ENCODE measurements at regions not wholly inside any gene's neighbourhood (a gene's known extent, or its start where the extent isn't known, plus 50 kb on each side); places are given as distances from the start of the nearest gene placed in this dataset.
"Not testable (repeated sequence)": the region's sequence is repeated elsewhere in the genome, so short reads cannot be mapped to it uniquely, and the experiment has no call there.

DNA sequence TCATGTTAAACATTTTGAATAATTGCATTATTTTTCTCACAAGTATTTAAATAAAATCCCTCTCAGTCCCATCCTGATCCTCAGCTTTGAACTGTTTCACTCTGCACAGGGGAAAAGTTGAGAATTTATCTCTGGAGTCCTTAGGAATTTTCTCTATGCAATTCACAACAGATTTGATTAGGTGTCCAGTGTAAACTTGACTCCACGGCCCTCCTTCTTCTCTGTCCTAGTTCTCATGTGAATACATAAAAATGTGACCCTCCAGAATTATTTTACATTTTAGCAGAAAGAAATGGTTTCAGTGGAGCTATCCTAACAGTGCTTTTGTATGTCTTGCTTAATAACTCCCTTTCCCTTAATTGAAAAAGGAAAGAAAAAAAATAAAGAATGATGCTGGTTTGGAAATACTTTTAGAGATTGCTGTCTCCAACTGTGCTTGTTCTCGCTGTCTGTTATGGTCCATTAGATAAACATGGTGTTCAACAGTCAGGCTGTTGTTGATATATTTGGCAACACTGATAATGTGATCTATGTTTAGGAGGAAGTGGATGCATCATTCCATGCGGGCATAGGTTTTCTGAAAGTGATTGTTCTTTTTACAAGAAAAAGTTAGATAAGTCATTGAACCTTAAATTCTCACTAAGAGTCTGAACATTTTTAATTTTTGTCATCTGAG lies 599.4 kb upstream of the CITED2 start:
- Histone ChIP-seq H3K27ac (ENCODE audit: low read depth, low read length) (no peak overlapping the region), H3K4me1 (ENCODE audit: control insufficient read depth, insufficient read depth, low read length) (peaks cover 6% of the 10 kb centered on the region), H3K27me3 (ENCODE audit: control insufficient read depth, insufficient read depth, low read length) (no peaks in the 10 kb centered on the region), H3K9ac (ENCODE audit: low read length) (no peak overlapping the region), H3K4me3 (ENCODE audit: low read length) (no peak overlapping the region), H3K36me3 (ENCODE audit: control insufficient read depth, insufficient read depth, low read length) (no peaks in the 10 kb centered on the region)

DNA sequence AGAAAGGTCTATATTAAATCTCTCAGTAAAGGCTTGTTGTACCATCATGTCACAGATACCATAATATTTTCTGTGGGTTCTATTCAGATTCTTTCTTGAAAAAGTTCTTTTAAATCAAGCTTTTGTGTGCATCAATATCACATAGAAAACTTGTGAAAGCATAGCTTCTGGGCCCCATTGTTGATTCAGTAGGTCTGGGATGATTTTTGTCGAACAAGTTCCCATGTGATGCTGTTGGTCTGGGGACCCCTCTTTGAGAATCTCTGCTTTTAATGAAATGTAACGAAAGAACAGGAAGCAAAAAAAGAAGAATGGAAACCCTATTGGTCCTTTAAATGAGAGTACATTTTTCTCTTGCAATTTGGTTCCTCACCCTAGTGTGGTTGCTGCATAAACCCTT lies 597.7 kb upstream of the CITED2 start:
- Histone ChIP-seq H3K4me3 (ENCODE audit: low read length) (no peak overlapping the region), H3K27me3 (ENCODE audit: control insufficient read depth, insufficient read depth, low read length) (no peaks in the 10 kb centered on the region), H3K36me3 (ENCODE audit: control insufficient read depth, insufficient read depth, low read length) (no peaks in the 10 kb centered on the region), H3K9ac (ENCODE audit: low read length) (no peak overlapping the region), H3K4me1 (ENCODE audit: control insufficient read depth, insufficient read depth, low read length) (peaks cover 6% of the 10 kb centered on the region), H3K27ac (ENCODE audit: low read depth, low read length) (no peak overlapping the region)

DNA sequence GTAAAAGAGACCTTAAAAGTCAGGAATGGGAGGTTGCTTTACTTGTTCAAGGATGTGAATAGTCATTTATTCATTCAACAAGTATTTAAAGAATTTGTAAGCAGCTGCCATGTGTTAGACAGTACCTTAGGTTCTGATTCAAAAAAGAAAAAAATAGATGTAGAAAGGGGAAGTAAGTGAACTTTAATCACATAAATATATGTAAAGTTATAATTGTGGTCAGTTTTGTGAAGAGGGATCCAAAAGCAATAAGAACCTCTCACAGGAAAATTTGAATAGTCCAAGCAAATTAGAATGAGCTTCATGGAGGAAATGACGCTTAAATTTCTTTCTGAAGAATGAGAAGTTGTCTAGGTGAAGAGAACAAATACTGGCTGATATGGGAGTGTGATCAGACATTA lies 596.1 kb upstream of the CITED2 start:
- Histone ChIP-seq H3K4me3 (ENCODE audit: low read length) (no peak overlapping the region), H3K36me3 (ENCODE audit: control insufficient read depth, insufficient read depth, low read length) (no peaks in the 10 kb centered on the region), H3K27me3 (ENCODE audit: control insufficient read depth, insufficient read depth, low read length) (no peaks in the 10 kb centered on the region), H3K27ac (ENCODE audit: low read depth, low read length) (no peak overlapping the region), H3K9ac (ENCODE audit: low read length) (no peak overlapping the region), H3K4me1 (ENCODE audit: control insufficient read depth, insufficient read depth, low read length) (peaks cover 12% of the 10 kb centered on the region)

DNA sequence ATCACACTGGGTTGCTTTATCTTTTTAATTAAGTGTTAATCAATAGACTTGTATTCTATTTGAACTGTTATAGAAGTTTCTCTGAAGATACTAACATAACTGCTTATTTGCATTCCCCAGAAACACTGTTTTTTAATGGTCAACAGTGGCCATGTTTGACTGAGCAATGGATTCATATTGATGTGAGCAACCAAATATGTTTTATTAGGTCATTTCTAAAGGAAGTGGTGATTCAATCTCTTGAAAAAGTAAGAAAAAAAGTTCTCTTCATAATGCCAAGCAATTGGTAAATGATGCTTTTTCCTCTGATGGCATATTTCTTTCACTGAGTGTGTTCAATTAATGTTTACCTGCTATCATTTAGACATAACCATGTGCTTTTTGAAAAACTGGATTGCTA lies 593.0 kb upstream of the CITED2 start:
- Histone ChIP-seq H3K27me3 (ENCODE audit: control insufficient read depth, insufficient read depth, low read length) (no peaks in the 10 kb centered on the region), H3K9ac (ENCODE audit: low read length) (no peak overlapping the region), H3K4me3 (ENCODE audit: low read length) (no peak overlapping the region), H3K36me3 (ENCODE audit: control insufficient read depth, insufficient read depth, low read length) (no peaks in the 10 kb centered on the region), H3K27ac (ENCODE audit: low read depth, low read length) (no peak overlapping the region), H3K4me1 (ENCODE audit: control insufficient read depth, insufficient read depth, low read length) (peaks cover 15% of the 10 kb centered on the region)

DNA sequence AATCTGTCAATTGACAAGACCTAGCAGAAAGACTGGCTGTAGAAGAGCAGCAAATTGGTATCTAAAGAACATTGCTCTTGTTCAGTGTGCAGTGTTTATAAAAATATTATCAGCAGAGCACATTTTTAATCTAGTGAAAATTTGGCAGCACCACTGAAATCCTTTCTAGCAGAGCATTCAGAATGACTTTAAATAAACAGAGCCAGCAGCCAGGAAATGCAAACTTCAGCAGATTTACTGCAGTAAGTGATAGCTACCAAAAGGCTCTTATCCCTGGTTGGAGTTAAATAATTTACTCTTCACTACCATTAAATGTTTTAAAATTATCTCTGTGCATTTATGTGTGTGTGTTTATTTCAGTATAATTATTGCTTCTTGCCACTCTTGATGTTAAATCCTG lies 590.9 kb upstream of the CITED2 start:
- Histone ChIP-seq H3K9ac (ENCODE audit: low read length) (no peak overlapping the region), H3K36me3 (ENCODE audit: control insufficient read depth, insufficient read depth, low read length) (no peaks in the 10 kb centered on the region), H3K27me3 (ENCODE audit: control insufficient read depth, insufficient read depth, low read length) (no peaks in the 10 kb centered on the region), H3K4me3 (ENCODE audit: low read length) (no peak overlapping the region), H3K4me1 (ENCODE audit: control insufficient read depth, insufficient read depth, low read length) (peaks cover 18% of the 10 kb centered on the region), H3K27ac (ENCODE audit: low read depth, low read length) (no peak overlapping the region)

DNA sequence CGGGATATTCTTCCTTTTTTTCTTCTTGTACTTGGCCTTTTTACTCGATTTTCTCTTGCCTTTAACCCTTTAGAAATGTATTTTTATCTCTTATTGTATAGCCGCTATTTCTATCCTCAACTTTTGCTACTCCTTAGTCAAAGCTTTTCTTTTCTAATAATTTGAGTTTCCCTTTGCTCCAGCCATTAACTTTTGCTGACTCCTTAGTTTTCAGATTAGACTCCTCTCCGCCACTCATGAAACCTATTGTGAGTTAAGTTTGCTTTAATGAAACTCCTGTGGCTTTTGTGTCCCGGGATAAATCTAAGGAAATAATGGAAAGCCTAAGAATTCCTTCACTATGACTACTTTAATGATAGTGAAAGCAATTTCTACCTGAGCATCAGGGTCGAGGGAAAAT lies 590.3 kb upstream of the CITED2 start:
- Histone ChIP-seq H3K4me1 (ENCODE audit: control insufficient read depth, insufficient read depth, low read length) (peaks cover 18% of the 10 kb centered on the region), H3K27me3 (ENCODE audit: control insufficient read depth, insufficient read depth, low read length) (no peaks in the 10 kb centered on the region), H3K27ac (ENCODE audit: low read depth, low read length) (no peak overlapping the region), H3K9ac (ENCODE audit: low read length) (no peak overlapping the region), H3K4me3 (ENCODE audit: low read length) (no peak overlapping the region), H3K36me3 (ENCODE audit: control insufficient read depth, insufficient read depth, low read length) (no peaks in the 10 kb centered on the region)

DNA sequence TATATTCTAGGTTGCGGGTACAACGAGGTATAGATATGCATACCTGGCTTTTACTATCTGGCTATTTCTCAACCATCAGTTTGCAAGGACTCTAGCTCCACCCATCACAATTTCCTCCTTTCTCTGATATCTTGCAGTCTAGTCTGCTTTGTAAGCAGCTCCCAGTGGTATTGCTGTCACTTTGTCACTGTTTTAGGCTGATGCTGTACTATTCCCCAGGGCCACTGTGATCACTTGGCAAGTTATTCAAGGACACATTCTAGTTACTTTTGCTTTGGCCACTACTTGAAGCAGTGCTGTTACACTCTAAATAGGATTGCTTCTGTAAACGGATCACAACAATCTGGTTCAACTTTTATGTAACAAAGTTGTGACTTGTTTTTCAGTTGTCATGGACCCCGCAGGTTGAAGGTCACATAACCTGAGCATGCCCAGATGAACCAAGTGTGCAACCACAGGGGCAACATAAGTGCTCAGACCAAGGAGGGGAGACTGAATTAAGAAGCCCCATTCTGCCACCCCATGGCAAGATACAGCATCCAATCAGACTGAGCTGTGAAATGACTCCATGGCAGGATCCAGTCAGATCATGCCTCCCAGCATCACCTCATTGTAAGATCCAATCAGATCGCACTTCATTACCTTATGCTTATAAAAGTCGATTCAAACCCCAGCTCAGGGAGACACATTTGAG lies 588.4 kb upstream of the CITED2 start:
- Histone ChIP-seq H3K36me3 (ENCODE audit: control insufficient read depth, insufficient read depth, low read length) (no peaks in the 10 kb centered on the region), H3K4me3 (ENCODE audit: low read length) (no peak overlapping the region), H3K9ac (ENCODE audit: low read length) (no peak overlapping the region), H3K27me3 (ENCODE audit: control insufficient read depth, insufficient read depth, low read length) (no peaks in the 10 kb centered on the region), H3K27ac (ENCODE audit: low read depth, low read length) (no peak overlapping the region), H3K4me1 (ENCODE audit: control insufficient read depth, insufficient read depth, low read length) (peaks cover 18% of the 10 kb centered on the region)

DNA sequence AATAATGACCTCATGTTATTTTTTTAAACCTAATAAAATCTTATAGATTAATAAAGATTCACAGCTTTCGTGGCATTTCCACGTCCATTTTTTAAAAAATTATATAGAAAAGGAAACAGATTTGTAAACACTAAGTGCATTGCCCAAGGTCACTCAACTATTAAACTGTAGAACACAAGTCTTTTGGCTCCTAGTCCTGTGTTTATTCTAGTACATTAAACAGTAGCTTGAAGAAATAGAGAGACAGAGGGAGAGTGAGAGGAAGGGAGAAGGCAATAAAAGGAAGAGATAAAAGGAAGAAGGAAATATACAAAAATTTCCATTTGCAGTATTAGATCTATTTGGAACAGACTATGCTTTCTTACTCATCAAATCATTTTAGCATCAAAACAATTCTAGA lies 586.7 kb upstream of the CITED2 start:
- no peak overlapping the region for H3K27ac ChIP-seq (ENCODE audit: low read depth, low read length)

DNA sequence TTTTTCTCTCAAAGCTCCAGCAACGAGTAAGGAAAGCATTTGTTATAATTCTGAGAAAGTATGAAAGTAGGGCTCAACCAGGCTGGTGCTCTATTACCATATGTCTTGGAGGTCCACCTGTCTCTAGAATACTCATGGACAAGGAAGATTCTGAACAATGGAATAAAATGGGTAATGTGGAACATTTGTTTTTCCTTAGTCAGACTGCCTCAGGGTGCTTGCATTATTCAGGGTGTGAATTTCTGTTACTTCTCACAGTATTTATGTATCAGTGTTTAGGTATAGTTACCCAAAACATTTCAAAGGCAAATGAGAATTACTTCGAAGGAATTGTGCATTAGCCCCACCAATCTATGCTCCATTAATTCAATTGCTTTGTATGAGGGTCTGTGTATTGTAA lies 586.2 kb upstream of the CITED2 start:
- peaks cover 13% of the 10 kb centered on the region for H3K4me1 ChIP-seq (ENCODE audit: control insufficient read depth, insufficient read depth, low read length)
- no peaks in the 10 kb centered on the region for H3K36me3 ChIP-seq (ENCODE audit: control insufficient read depth, insufficient read depth, low read length)
- no peaks in the 10 kb centered on the region for H3K27me3 ChIP-seq (ENCODE audit: control insufficient read depth, insufficient read depth, low read length)
- no peak overlapping the region for H3K4me3 ChIP-seq (ENCODE audit: low read length)
- no peak overlapping the region for H3K27ac ChIP-seq (ENCODE audit: low read depth, low read length)
- H3K9ac ChIP-seq (ENCODE audit: low read length), result no peak overlapping the region

More for the DNA sequence above, 586.7 kb upstream of the CITED2 start:
- Histone ChIP-seq H3K9ac (ENCODE audit: low read length) (no peak overlapping the region), H3K27me3 (ENCODE audit: control insufficient read depth, insufficient read depth, low read length) (no peaks in the 10 kb centered on the region), H3K4me1 (ENCODE audit: control insufficient read depth, insufficient read depth, low read length) (peaks cover 16% of the 10 kb centered on the region), H3K36me3 (ENCODE audit: control insufficient read depth, insufficient read depth, low read length) (no peaks in the 10 kb centered on the region), H3K4me3 (ENCODE audit: low read length) (no peak overlapping the region)

DNA sequence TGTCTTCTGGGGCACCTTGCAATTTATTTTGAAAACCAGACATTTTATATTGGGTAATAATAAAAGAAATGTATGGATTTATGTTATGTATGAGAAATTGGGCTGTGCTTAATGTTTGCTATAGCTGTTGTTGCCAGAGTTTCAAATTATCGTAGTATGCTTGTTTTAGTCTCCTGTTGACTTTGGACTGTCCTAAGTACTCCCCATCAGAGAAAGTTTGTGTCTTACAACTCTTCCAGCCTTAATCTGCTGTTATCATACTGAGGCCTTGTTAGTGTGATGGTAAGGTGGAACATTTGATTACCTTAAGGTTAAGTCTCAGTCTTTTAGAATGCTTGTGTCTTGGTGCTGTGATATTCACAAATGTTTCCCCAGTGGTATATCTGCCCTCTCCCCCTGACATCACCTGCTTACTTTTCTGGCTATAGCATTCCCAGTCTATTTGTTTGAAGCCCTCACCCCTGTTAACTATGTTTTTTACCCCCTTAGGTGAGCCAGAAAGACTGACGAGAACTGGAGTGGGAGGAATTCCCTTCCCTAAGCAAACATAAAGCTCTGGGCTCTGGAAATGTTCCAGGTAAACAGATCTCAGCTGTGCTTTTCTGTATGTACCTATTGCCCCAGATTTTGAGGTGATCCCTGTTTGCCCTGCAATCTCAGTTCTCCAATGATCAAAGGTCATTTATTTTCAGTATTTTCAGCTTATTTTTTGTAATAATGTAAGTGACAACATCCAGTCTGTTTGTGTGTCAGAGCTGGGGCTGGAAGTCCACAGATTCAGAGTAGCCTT lies 581.1 kb upstream of the CITED2 start:
- Histone ChIP-seq H3K9ac (ENCODE audit: low read length) (no peak overlapping the region), H3K27me3 (ENCODE audit: control insufficient read depth, insufficient read depth, low read length) (no peaks in the 10 kb centered on the region), H3K36me3 (ENCODE audit: control insufficient read depth, insufficient read depth, low read length) (no peaks in the 10 kb centered on the region)

DNA sequence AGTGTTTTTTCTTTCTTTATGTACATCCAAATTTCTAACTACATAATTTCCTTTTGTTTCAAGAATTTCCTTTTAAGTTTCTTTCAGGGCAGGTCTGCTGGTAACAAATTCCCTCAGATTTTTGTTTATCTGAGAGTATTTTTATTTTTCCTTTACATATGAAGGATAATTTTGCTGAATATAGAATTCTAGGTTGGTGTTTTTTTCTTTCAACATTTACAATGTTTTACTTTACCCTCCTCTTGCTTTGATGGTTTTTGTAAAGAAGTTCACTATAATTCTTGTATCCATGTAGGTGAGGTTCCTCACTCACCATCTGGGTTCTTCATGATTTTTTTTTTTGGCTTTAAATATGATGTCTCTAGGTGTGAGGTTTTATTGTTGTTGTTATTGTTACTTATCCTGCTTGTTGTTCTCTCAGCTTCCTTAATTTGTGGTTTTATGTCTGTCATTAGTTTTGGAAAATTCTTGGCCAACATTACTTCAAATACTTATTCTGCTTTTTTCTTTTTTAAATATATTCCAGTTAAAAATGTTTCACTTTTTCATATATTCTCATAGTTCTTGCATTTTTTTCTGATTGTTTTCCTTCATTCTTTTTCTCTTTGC lies 580.1 kb upstream of the CITED2 start:
- Histone ChIP-seq H3K9ac (ENCODE audit: low read length) (no peak overlapping the region), H3K4me1 (ENCODE audit: control insufficient read depth, insufficient read depth, low read length) (no peaks in the 10 kb centered on the region), H3K27ac (ENCODE audit: low read depth, low read length) (no peak overlapping the region), H3K36me3 (ENCODE audit: control insufficient read depth, insufficient read depth, low read length) (no peaks in the 10 kb centered on the region), H3K27me3 (ENCODE audit: control insufficient read depth, insufficient read depth, low read length) (no peaks in the 10 kb centered on the region), H3K4me3 (ENCODE audit: low read length) (no peak overlapping the region)

More for the DNA sequence above, 581.1 kb upstream of the CITED2 start:
- H3K4me3 ChIP-seq (ENCODE audit: low read length), result no peak overlapping the region
- H3K4me1 ChIP-seq (ENCODE audit: control insufficient read depth, insufficient read depth, low read length), result no peaks in the 10 kb centered on the region
- H3K27ac ChIP-seq (ENCODE audit: low read depth, low read length), result no peak overlapping the region

DNA sequence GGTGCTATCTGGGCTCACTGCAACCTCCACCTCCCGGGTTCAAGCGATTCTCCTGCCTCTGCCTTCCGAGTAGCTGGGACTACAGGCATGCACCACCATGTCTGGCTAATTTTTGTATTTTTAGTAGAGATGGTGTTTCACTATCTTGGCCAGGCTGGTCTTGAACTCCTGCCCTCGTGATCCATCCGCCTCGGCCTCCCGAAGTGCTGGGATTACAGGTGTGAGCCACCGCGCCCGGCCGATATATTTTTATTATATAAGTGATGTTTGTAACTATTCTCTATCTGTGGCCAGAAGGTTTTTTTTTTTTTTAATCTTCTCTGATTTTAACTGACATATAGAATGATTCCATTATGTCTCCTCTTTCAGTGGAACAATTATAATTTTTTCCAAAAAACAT lies 579.3 kb upstream of the CITED2 start:
- H3K9ac ChIP-seq (ENCODE audit: low read length); H3K27me3 ChIP-seq (ENCODE audit: control insufficient read depth, insufficient read depth, low read length); H3K4me1 ChIP-seq (ENCODE audit: control insufficient read depth, insufficient read depth, low read length); H3K27ac ChIP-seq (ENCODE audit: low read depth, low read length); H3K36me3 ChIP-seq (ENCODE audit: control insufficient read depth, insufficient read depth, low read length); H3K4me3 ChIP-seq (ENCODE audit: low read length): not testable (repeated sequence)

Data from rectal smooth muscle tissue (tissue), 1 donor.